H1 (cell line): ENCODE measurements at regions not wholly inside any gene's neighbourhood (a gene's known extent, or its start where the extent isn't known, plus 50 kb on each side); places are given as distances from the start of the nearest gene placed in this dataset.

Experiments used
- CTCF ChIA-PET: fragments of 300-600 bp; sonication (Branson Sonifier 250); formaldehyde crosslinking; loops from one replicate; lab custom pipeline; 2021; ENCODE audit not compliant: partially characterized antibody; lab: Charles Lee
- POLR2A ChIA-PET: fragments of 300-600 bp; sonication (Branson Sonifier 250); formaldehyde crosslinking; loops from one replicate; lab custom pipeline; 2021; ENCODE audit warnings: inconsistent platforms; ENCODE audit not compliant: partially characterized antibody; lab: Charles Lee
- DNase-seq, 2 experiments: peaks; one replicate each; pipeline versions ENCODE4 v3.0.0 to v3.0.0-alpha.2; 2010 to 2022; ENCODE audit warnings: low spot score in 2 of 2, low read depth in 1 of 2, mixed read lengths in 1 of 2
- FAIRE-seq: peaks from 2 replicates; lab custom pipeline; 2011; peaks lifted over from hg19 to GRCh38; lab: Jason Lieb, UNC
- H2AFZ ChIP-seq: 2 replicates; pipeline ENCODE4 v1.8.1; 2012; ENCODE audit warnings: low read length, inconsistent platforms
- H2AK5ac ChIP-seq: 2 replicates; pipeline ENCODE4 v1.6.1; 2013; ENCODE audit warnings: low read depth, low read length
- H2BK120ac ChIP-seq: replicated peaks from 2 replicates; pipeline ENCODE3; 2013; ENCODE audit warnings: low read depth, low read length, inconsistent platforms
- H2BK12ac ChIP-seq: 2 replicates; pipeline ENCODE4 v1.6.1; 2013; ENCODE audit warnings: low read depth, low read length
- H2BK15ac ChIP-seq: 2 replicates; pipeline ENCODE4 v1.6.1; 2013; ENCODE audit warnings: low read length
- H2BK20ac ChIP-seq: 2 replicates; pipeline ENCODE4 v1.6.1; 2013; ENCODE audit warnings: low read length
- H2BK5ac ChIP-seq: 2 replicates; pipeline ENCODE4 v1.6.1; 2013; ENCODE audit warnings: low read depth, low read length
- H3K14ac ChIP-seq: 2 replicates; pipeline ENCODE4 v1.6.1; 2013; ENCODE audit warnings: inconsistent platforms; ENCODE audit not compliant: insufficient read length
- H3K18ac ChIP-seq: 2 replicates; pipeline ENCODE4 v1.6.1; 2013; ENCODE audit warnings: low read length; ENCODE audit errors: extremely low read depth
- H3K23ac ChIP-seq: 2 replicates; pipeline ENCODE4 v1.6.1; 2013; ENCODE audit warnings: inconsistent platforms; ENCODE audit not compliant: insufficient read length
- H3K23me2 ChIP-seq: 2 replicates; pipeline ENCODE4 v1.6.1; 2013; ENCODE audit warnings: low read depth, low read length
- H3K27ac ChIP-seq: 2 replicates; pipeline ENCODE4 v1.6.1; 2011; ENCODE audit warnings: low read depth, low read length, inconsistent platforms
- H3K27me3 ChIP-seq, 4 experiments: replicated peaks in 1 of 4; 1 replicate in 1 of 4; 2 replicates in 3 of 4; pipeline versions ENCODE4 v1.6.1 to v1.8.1; 2011 to 2013; ENCODE audit warnings: low read length in 3 of 4, mild to moderate bottlenecking in 3 of 4, inconsistent platforms in 2 of 4, mixed read lengths in 2 of 4, moderate library complexity in 1 of 4; ENCODE audit not compliant: control insufficient read depth in 3 of 4, insufficient read depth in 3 of 4; ENCODE audit errors: extremely low read depth in 1 of 4
- H3K36me3 ChIP-seq, 4 experiments: 2 replicates each; pipeline versions ENCODE4 v1.6.1 to v1.8.1; 2011 to 2013; ENCODE audit warnings: mild to moderate bottlenecking in 4 of 4, low read length in 3 of 4, moderate library complexity in 2 of 4, control low read depth in 1 of 4, inconsistent platforms in 1 of 4; ENCODE audit not compliant: insufficient read depth in 4 of 4, control insufficient read depth in 2 of 4
- H3K4ac ChIP-seq: replicated peaks from 2 replicates; pipeline ENCODE3; 2013; ENCODE audit warnings: low read length, low read depth, mixed read lengths, inconsistent platforms; ENCODE audit not compliant: insufficient read length
- H3K4me1 ChIP-seq, 4 experiments: replicated peaks in 1 of 4; 1 replicate in 1 of 4; 2 replicates in 3 of 4; pipeline versions ENCODE4 v1.6.1 to v1.8.1; 2011 to 2013; ENCODE audit warnings: low read length in 3 of 4, inconsistent platforms in 2 of 4, mixed read lengths in 1 of 4; ENCODE audit not compliant: insufficient read depth in 4 of 4, control insufficient read depth in 3 of 4
- H3K4me2 ChIP-seq, 2 experiments: 2 replicates each; pipeline versions ENCODE4 v1.6.1 to v1.8.1; 2011 to 2013; ENCODE audit warnings: low read depth in 2 of 2, low read length in 2 of 2, control low read depth in 1 of 2, inconsistent platforms in 1 of 2, mild to moderate bottlenecking in 1 of 2; ENCODE audit not compliant: insufficient read depth in 1 of 2
- H3K4me3 ChIP-seq, 4 experiments: fragments of 200-600, 300-600 bp in 1 of 4; sonication (generic), shearing (Covaris generic), sonication (Bioruptor Twin) in 1 of 4; 2 replicates each; pipeline versions ENCODE4 v1.5.1 to v1.8.1; 2011 to 2016; ENCODE audit warnings: low read length in 4 of 4, low read depth in 3 of 4, control low read depth in 2 of 4, inconsistent platforms in 2 of 4, mild to moderate bottlenecking in 2 of 4, mixed read lengths in 1 of 4, moderate library complexity in 1 of 4; ENCODE audit not compliant: insufficient read depth in 2 of 4; ENCODE audit errors: extremely low read depth in 1 of 4
- H3K56ac ChIP-seq: replicated peaks from 2 replicates; pipeline ENCODE3; 2013; ENCODE audit warnings: low read depth, mild to moderate bottlenecking, mixed read lengths, low read length, inconsistent platforms; ENCODE audit not compliant: insufficient read length
- H3K79me1 ChIP-seq: 2 replicates; pipeline ENCODE4 v1.6.1; 2013; ENCODE audit warnings: low read depth, low read length, control low read depth
- H3K79me2 ChIP-seq, 2 experiments: 2 replicates each; pipeline versions ENCODE4 v1.6.1 to v1.8.1; 2012 to 2013; ENCODE audit warnings: low read length in 2 of 2, mild to moderate bottlenecking in 2 of 2, inconsistent platforms in 1 of 2; ENCODE audit not compliant: insufficient read depth in 2 of 2, control insufficient read depth in 1 of 2
- H3K9ac ChIP-seq, 4 experiments: replicated peaks in 1 of 4; 1 replicate in 1 of 4; 2 replicates in 3 of 4; pipeline versions ENCODE4 v1.6.1 to v1.8.1; 2011 to 2013; ENCODE audit warnings: low read depth in 3 of 4, low read length in 3 of 4, control low read depth in 2 of 4, mild to moderate bottlenecking in 2 of 4, moderate library complexity in 2 of 4, inconsistent platforms in 1 of 4; ENCODE audit errors: extremely low read depth in 1 of 4
- H3K9me3 ChIP-seq, 2 experiments: 2 replicates each; pipeline versions ENCODE4 v1.6.1 to v1.8.1; 2012 to 2013; ENCODE audit warnings: mild to moderate bottlenecking in 2 of 2, moderate library complexity in 2 of 2, control low read depth in 1 of 2, inconsistent platforms in 1 of 2, low read depth in 1 of 2, low read length in 1 of 2, mixed read lengths in 1 of 2; ENCODE audit not compliant: insufficient read depth in 2 of 2
- H4K20me1 ChIP-seq, 2 experiments: replicated peaks in 1 of 2; 2 replicates each; pipeline versions ENCODE3 to v1.8.1; 2011 to 2013; ENCODE audit warnings: inconsistent platforms in 2 of 2, low read length in 2 of 2, mild to moderate bottlenecking in 1 of 2; ENCODE audit not compliant: insufficient read depth in 2 of 2, control insufficient read depth in 1 of 2
- H4K5ac ChIP-seq: 2 replicates; pipeline ENCODE4 v1.6.1; 2013; ENCODE audit warnings: low read length, low read depth, mixed read lengths, inconsistent platforms; ENCODE audit not compliant: insufficient read length
- H4K8ac ChIP-seq: 2 replicates; pipeline ENCODE4 v1.8.0; 2013; ENCODE audit warnings: mild to moderate bottlenecking, moderate library complexity, low read length, inconsistent platforms; ENCODE audit not compliant: insufficient read depth; ENCODE audit errors: extremely low read depth
- H4K91ac ChIP-seq: replicated peaks from 2 replicates; pipeline ENCODE3; 2013; ENCODE audit warnings: low read length, mixed read lengths, inconsistent platforms; ENCODE audit not compliant: insufficient read length
- CBX8 ChIP-seq: fragments of 300-800, 300-1000 bp; sonication (generic); IDR thresholded peaks from 2 replicates; pipeline ENCODE4 v1.7.1; 2016; ENCODE audit warnings: low read depth, low read length, borderline replicate concordance
- HDAC6 ChIP-seq: IDR thresholded peaks from one replicate; pipeline ENCODE4 v1.7.1; 2012; ENCODE audit warnings: low read depth, mild to moderate bottlenecking, inconsistent platforms, low read length, moderate library complexity
- MAX ChIP-seq: IDR thresholded peaks from 2 replicates; pipeline ENCODE4 v1.6.1; 2012; ENCODE audit warnings: inconsistent platforms
- RBBP5 ChIP-seq: IDR thresholded peaks from 2 replicates; pipeline ENCODE4 v1.7.1; 2012; ENCODE audit warnings: low read depth, mild to moderate bottlenecking, inconsistent platforms, low read length, moderate library complexity, borderline replicate concordance
- SIX5 ChIP-seq: IDR thresholded peaks from 2 replicates; pipeline ENCODE4 v1.6.1; 2011; ENCODE audit warnings: mild to moderate bottlenecking, low read depth, low read length
- SP4 ChIP-seq: IDR thresholded peaks from 2 replicates; pipeline ENCODE4 v1.6.1; 2012; ENCODE audit warnings: low read length, inconsistent platforms
- TEAD4 ChIP-seq: IDR thresholded peaks from 2 replicates; pipeline ENCODE4 v1.6.1; 2012; ENCODE audit warnings: low read depth, low read length, inconsistent platforms, mixed read lengths
- YY1 ChIP-seq: IDR thresholded peaks from 2 replicates; pipeline ENCODE4 v1.6.1; 2011; ENCODE audit warnings: low read depth, mild to moderate bottlenecking, low read length
- ZNF274 ChIP-seq: IDR thresholded peaks from 2 replicates; pipeline ENCODE4 v1.7.0; 2012; ENCODE audit warnings: low read length, borderline replicate concordance; ENCODE audit errors: extremely low read depth
- WGBS, 2 experiments: shearing (Covaris generic) in 1 of 2; methylation state at CpG; one replicate each; pipeline versions ENCODE4 v1.1.6 to v1.1.7; 2013 to 2015; ENCODE audit warnings: low lambda C conversion rate in 2 of 2, mixed read lengths in 2 of 2, inconsistent platforms in 1 of 2, low coverage in 1 of 2, missing lambda C conversion rate in 1 of 2; ENCODE audit not compliant: insufficient replicate concordance in 2 of 2, insufficient coverage in 1 of 2, insufficient read length in 1 of 2; ENCODE audit errors: extremely low coverage in 1 of 2, missing lambda C conversion rate in 1 of 2; 5-methylcytosine and 5-hydroxymethylcytosine counted together

GRCh38 chr10:90204131-90204955, 503.0 kb downstream of the KIF20B start:
- no peak for FAIRE-seq
- WGBS, 2 experiments: 85% methylated on average over 6 of the region's 6 CpGs; no CpG with 5 or more reads in 1 of the 2 experiments
- POLR2A ChIA-PET: interaction anchor here (1.0 kb wide), 1 partner anchor 11 kb away, joined by 3 read pairs; no protein-coding TSS in a partner anchor

More at GRCh38 chr10:90204131-90204955, 503.0 kb downstream of the KIF20B start:
- Histone ChIP-seq H3K4ac (no peak overlapping the region), H2AK5ac (no peak overlapping the region), H3K23ac (no peak overlapping the region), H2AFZ (no peak overlapping the region), H2BK120ac (no peak overlapping the region), H4K20me1 (no peaks in the 10 kb centered on the region), H3K23me2 (no peaks in the 10 kb centered on the region), H3K14ac (no peak overlapping the region), H2BK15ac (no peak overlapping the region), H3K4me2 (no peak overlapping the region), H3K79me2 (no peaks in the 10 kb centered on the region), H2BK5ac (no peak overlapping the region), H3K79me1 (no peaks in the 10 kb centered on the region), H3K18ac (no peak overlapping the region), H3K4me3 (no peak overlapping the region), H4K91ac (no peak overlapping the region), H2BK20ac (no peak overlapping the region), H3K27ac (no peak overlapping the region), H2BK12ac (no peak overlapping the region), H3K56ac (no peak overlapping the region), H3K36me3 (no peaks in the 10 kb centered on the region), H3K4me1 (no peaks in the 10 kb centered on the region), H4K8ac (no peak overlapping the region), H4K5ac (no peak overlapping the region), H3K9me3 (no peaks in the 10 kb centered on the region), H3K9ac (no peak overlapping the region), H3K27me3 (no peaks in the 10 kb centered on the region)
- TF ChIP-seq TEAD4: no peak
- TF ChIP-seq SIX5: no peak
- no peak for TF ChIP-seq YY1
- no peak for TF ChIP-seq RBBP5
- TF ChIP-seq MAX: no peak
- no peak for TF ChIP-seq CBX8
- no peak for TF ChIP-seq ZNF274
- no peak for TF ChIP-seq HDAC6
- TF ChIP-seq SP4: no peak
- no peak for DNase-seq
- CTCF ChIA-PET: no interaction called here
